Liver (tissue), 8 donors: ENCODE measurements at regions not wholly inside any gene's neighbourhood (a gene's known extent, or its start where the extent isn't known, plus 50 kb on each side); places are given as distances from the start of the nearest gene placed in this dataset.

Experiments
- DNase-seq: peaks from one replicate; pipeline ENCODE4 v3.0.0-alpha.2; 2017; ENCODE audit warnings: low spot score
- H3K27ac ChIP-seq, 2 donors: one replicate each; pipeline ENCODE4 v1.7.0; 2013; ENCODE audit warnings: inconsistent platforms in 2 of 2, low read length in 2 of 2, control low read depth in 1 of 2, low read depth in 1 of 2, mild to moderate bottlenecking in 1 of 2
- H3K27me3 ChIP-seq, 4 donors: one replicate each; pipeline versions ENCODE4 v1.6.1 to v1.7.0; 2013; ENCODE audit warnings: low read length in 3 of 4, inconsistent platforms in 1 of 4, mild to moderate bottlenecking in 1 of 4, moderate library complexity in 1 of 4; ENCODE audit not compliant: control insufficient read depth in 4 of 4, insufficient read depth in 4 of 4
- H3K36me3 ChIP-seq, 4 donors: one replicate each; pipeline versions ENCODE4 v1.6.1 to v1.7.0; 2013; ENCODE audit warnings: low read length in 3 of 4, mild to moderate bottlenecking in 3 of 4, low read depth in 1 of 4, moderate library complexity in 1 of 4; ENCODE audit not compliant: control insufficient read depth in 4 of 4, insufficient read depth in 3 of 4
- H3K4me1 ChIP-seq, 4 donors: one replicate each; pipeline versions ENCODE4 v1.6.1 to v1.7.0; 2013; ENCODE audit warnings: low read length in 3 of 4, mild to moderate bottlenecking in 3 of 4, moderate library complexity in 1 of 4; ENCODE audit not compliant: control insufficient read depth in 4 of 4, insufficient read depth in 4 of 4
- H3K4me3 ChIP-seq, 3 donors: one replicate each; pipeline versions ENCODE4 v1.6.1 to v1.7.0; 2013; ENCODE audit warnings: low read length in 3 of 3, control low read depth in 1 of 3, low read depth in 1 of 3, mild to moderate bottlenecking in 1 of 3
- H3K9ac ChIP-seq, 2 donors: one replicate each; pipeline ENCODE4 v1.7.0; 2013; ENCODE audit warnings: low read length in 2 of 2, mild to moderate bottlenecking in 2 of 2, moderate library complexity in 2 of 2, control low read depth in 1 of 2, low read depth in 1 of 2
- H3K9me3 ChIP-seq, 4 donors: one replicate each; pipeline versions ENCODE4 v1.6.1 to v1.7.0; 2013; ENCODE audit warnings: low read length in 3 of 4; ENCODE audit not compliant: control insufficient read depth in 4 of 4
- CTCF ChIP-seq: fragments of 150-350 bp; IDR thresholded peaks from 2 replicates; pipeline ENCODE4 v1.5.1; 2017; ENCODE audit warnings: improper control_type of control experiment, low read depth, low read length; ENCODE audit not compliant: missing input control
- EGR1 ChIP-seq, 2 donors: IDR thresholded peaks; 2 replicates each; pipeline ENCODE4 v1.6.1; 2016 to 2018; ENCODE audit warnings: antibody characterized with exemption in 2 of 2, low read depth in 2 of 2
- FOXA1 ChIP-seq: IDR thresholded peaks from 2 replicates; pipeline ENCODE4 v1.6.1; 2016; ENCODE audit warnings: antibody characterized with exemption
- FOXA2 ChIP-seq: IDR thresholded peaks from 2 replicates; pipeline ENCODE4 v1.6.1; 2016; ENCODE audit warnings: antibody characterized with exemption
- GABPA ChIP-seq, 2 donors: IDR thresholded peaks in 1 of 2; conservative IDR thresholded peaks in 1 of 2; 2 replicates each; pipeline ENCODE4 v1.6.1; 2016; ENCODE audit warnings: antibody characterized with exemption in 2 of 2, mild to moderate bottlenecking in 1 of 2, moderate library complexity in 1 of 2
- HNF4A ChIP-seq, 2 donors: conservative IDR thresholded peaks; 2 replicates each; pipeline ENCODE4 v1.6.1; 2016; ENCODE audit warnings: antibody characterized with exemption in 2 of 2, mild to moderate bottlenecking in 2 of 2
- HNF4G ChIP-seq: IDR thresholded peaks from 2 replicates; pipeline ENCODE4 v1.6.1; 2016; ENCODE audit warnings: antibody characterized with exemption
- JUND ChIP-seq, 2 donors: IDR thresholded peaks; 2 replicates each; pipeline ENCODE4 v1.6.1; 2016; ENCODE audit warnings: antibody characterized with exemption in 2 of 2
- MAX ChIP-seq: IDR thresholded peaks from 2 replicates; pipeline ENCODE4 v1.6.1; 2016; ENCODE audit warnings: antibody characterized with exemption
- NR2F2 ChIP-seq: IDR thresholded peaks from 2 replicates; pipeline ENCODE4 v1.6.1; 2016; ENCODE audit warnings: antibody characterized with exemption
- RAD21 ChIP-seq, 2 donors: IDR thresholded peaks; 2 replicates each; pipeline ENCODE4 v1.6.1; 2016; ENCODE audit warnings: antibody characterized with exemption in 2 of 2, mild to moderate bottlenecking in 2 of 2
- REST ChIP-seq: IDR thresholded peaks from 2 replicates; pipeline ENCODE4 v1.6.1; 2016; ENCODE audit warnings: antibody characterized with exemption, mild to moderate bottlenecking
- RXRA ChIP-seq, 2 donors: IDR thresholded peaks; 2 replicates each; pipeline ENCODE4 v1.6.1; 2017 to 2018; ENCODE audit warnings: antibody characterized with exemption in 2 of 2, mild to moderate bottlenecking in 1 of 2
- SP1 ChIP-seq: IDR thresholded peaks from 2 replicates; pipeline ENCODE4 v1.6.1; 2018; ENCODE audit warnings: antibody characterized with exemption, mild to moderate bottlenecking
- TAF1 ChIP-seq: conservative IDR thresholded peaks from 2 replicates; pipeline ENCODE4 v1.6.1; 2016; ENCODE audit warnings: antibody characterized with exemption, mild to moderate bottlenecking
- ZBTB33 ChIP-seq: IDR thresholded peaks from 2 replicates; pipeline ENCODE4 v1.6.1; 2016; ENCODE audit warnings: antibody characterized with exemption
- WGBS: extraction: QIAGEN DNeasy Blood & Tissue Kit; methylation state at CpG from one replicate; pipeline ENCODE4 v1.1.7; 2013; 5-methylcytosine and 5-hydroxymethylcytosine counted together
- donor health status: healthy.
- donor health status: healthy.
- donor health status: healthy.
- donor health status: healthy.
- donor health status: healthy.

GRCh38 chr11:134658481-134659225 lies 246.6 kb upstream of the B3GAT1 start:
- Histone ChIP-seq H3K27ac (no peak overlapping the region), H3K4me3 (no peak overlapping the region), H3K27me3 (no peaks in the 10 kb centered on the region), H3K4me1 (no peaks in the 10 kb centered on the region), H3K9me3 (peaks cover 0 to 3% (median 0%) of the 10 kb centered on the region in 4 donors), H3K36me3 (no peaks in the 10 kb centered on the region), H3K9ac (no peak overlapping the region)
- WGBS: 86% methylated on average over 4 of the region's 4 CpGs
- peak; percentile 3 for DNase-seq
- TF ChIP-seq HNF4G (no peak), SP1 (no peak), HNF4A (conservative IDR thresholded peaks at IDR 0.05) (no peak), EGR1 (IDR thresholded peaks at IDR 0.05; ENCODE audit: low read depth in 2 of 2) (no peak), FOXA1 (no peak), TAF1 (no peak), MAX (no peak), ZBTB33 (no peak), RXRA (IDR thresholded peaks at IDR 0.05) (no peak), FOXA2 (no peak), CTCF (no peak), RAD21 (IDR thresholded peaks at IDR 0.05) (no peak)

- Histone ChIP-seq H3K27me3 (no peaks in the 10 kb centered on the region), H3K27ac (no peak overlapping the region), H3K36me3 (no peaks in the 10 kb centered on the region), H3K9me3 (peaks cover 0 to 3% (median 0%) of the 10 kb centered on the region in 4 donors), H3K4me1 (no peaks in the 10 kb centered on the region), H3K9ac (no peak overlapping the region), H3K4me3 (no peak overlapping the region)
- 80% methylated on average over 6 of the region's 6 CpGs for WGBS
- peak; percentile 24 for DNase-seq
- TF ChIP-seq HNF4A (conservative IDR thresholded peaks at IDR 0.05) (no peak), TAF1 (no peak), FOXA2 (no peak), NR2F2 (no peak), REST (no peak), JUND (IDR thresholded peaks at IDR 0.05) (no peak), GABPA (IDR thresholded peaks at IDR 0.05 in 1 of 2, conservative IDR thresholded peaks at IDR 0.05 in 1 of 2) (no peak), FOXA1 (no peak), SP1 (no peak), ZBTB33 (no peak)
Observed at GRCh38 chr11:134657631-134658030, 245.6 kb upstream of the B3GAT1 start.
